B cell (primary cell): ENCODE measurements at regions not wholly inside any gene's neighbourhood (a gene's known extent, or its start where the extent isn't known, plus 50 kb on each side); places are given as distances from the start of the nearest gene placed in this dataset.

Experiments used
- ATAC-seq: fragments of 200-7000 bp; cut with Tn5 transposase; one replicate; pipeline ENCODE4 v1.10.0; 2021; ENCODE audit warnings: low read depth, mild to moderate bottlenecking, moderate number of reproducible peaks, moderate library complexity
- CTCF ChIA-PET: fragments of 350-600 bp; sonication (Branson Sonifier 250); formaldehyde crosslinking; loops from one replicate; lab custom pipeline; 2021; ENCODE audit warnings: antibody characterized with exemption, inconsistent platforms; lab: Charles Lee
- POLR2A ChIA-PET: fragments of 350-600 bp; sonication (Branson Sonifier 250); formaldehyde crosslinking; loops from one replicate; lab custom pipeline; 2021; ENCODE audit warnings: antibody characterized with exemption; lab: Charles Lee
- DNase-seq: peaks from one replicate; pipeline ENCODE4 v3.0.0; 2013
- H2AFZ ChIP-seq: 2 replicates; pipeline ENCODE4 v1.6.1; 2012; ENCODE audit warnings: mild to moderate bottlenecking, low read depth, low read length; ENCODE audit not compliant: insufficient read depth, poor library complexity, severe bottlenecking
- H3K27ac ChIP-seq, 2 donors: 1 replicate in 1 of 2; 2 replicates in 1 of 2; pipeline ENCODE4 v1.5.1; 2012 to 2013; ENCODE audit warnings: low read length in 2 of 2, mild to moderate bottlenecking in 2 of 2, moderate library complexity in 1 of 2
- H3K27me3 ChIP-seq, 4 experiments: fragments of 200-600 bp in 1 of 4; sonication (generic) in 1 of 4; replicated peaks in 1 of 4; 1 replicate in 2 of 4; 2 replicates in 2 of 4; pipeline versions ENCODE4 v1.6.1 to v1.7.0; 2013 to 2016; ENCODE audit warnings: low read length in 3 of 4, mild to moderate bottlenecking in 2 of 4, mixed read lengths in 1 of 4, moderate library complexity in 1 of 4; ENCODE audit not compliant: insufficient read depth in 4 of 4, control insufficient read depth in 3 of 4; ENCODE audit errors: control extremely low read depth in 1 of 4
- H3K36me3 ChIP-seq, 2 experiments: replicated peaks in 1 of 2; 1 replicate in 1 of 2; 2 replicates in 1 of 2; pipeline versions ENCODE4 v1.6.1 to v1.7.1; 2013; ENCODE audit warnings: low read length in 1 of 2; ENCODE audit not compliant: insufficient read depth in 2 of 2, control insufficient read depth in 1 of 2; ENCODE audit errors: control extremely low read depth in 1 of 2, extremely low read depth in 1 of 2
- H3K4me1 ChIP-seq, 2 donors: fragments of 200-600 bp in 1 of 2; sonication (generic) in 1 of 2; 1 replicate in 1 of 2; 2 replicates in 1 of 2; pipeline versions ENCODE4 v1.5.1 to v1.6.1; 2013 to 2017; ENCODE audit warnings: low read length in 2 of 2; ENCODE audit not compliant: control insufficient read depth in 2 of 2, insufficient read depth in 2 of 2
- H3K4me2 ChIP-seq: replicated peaks from 2 replicates; pipeline ENCODE3; 2012; ENCODE audit warnings: mild to moderate bottlenecking, low read depth, low read length; ENCODE audit not compliant: poor library complexity, severe bottlenecking
- H3K4me3 ChIP-seq, 5 experiments: fragments of 200-600 bp in 1 of 5; sonication (generic) in 1 of 5; 1 replicate in 3 of 5; 2 replicates in 2 of 5; pipeline versions ENCODE4 v1.5.1 to v1.7.0; 2011 to 2016; ENCODE audit warnings: low read length in 4 of 5, mild to moderate bottlenecking in 4 of 5, low read depth in 2 of 5, control low read depth in 1 of 5, moderate library complexity in 1 of 5; ENCODE audit not compliant: insufficient read depth in 1 of 5; ENCODE audit errors: control extremely low read depth in 1 of 5, extremely low read depth in 1 of 5
- H3K79me2 ChIP-seq: fragments of 200-600 bp; sonication (generic); one replicate; pipeline ENCODE4 v1.6.0; 2016; ENCODE audit warnings: low read length; ENCODE audit not compliant: control insufficient read depth, insufficient read depth
- H3K9ac ChIP-seq: fragments of 200-600 bp; sonication (generic); 2 replicates; pipeline ENCODE4 v1.6.1; 2017; ENCODE audit warnings: mild to moderate bottlenecking, low read length, moderate library complexity
- H3K9me3 ChIP-seq, 3 donors: one replicate each; pipeline versions ENCODE4 v1.6.1 to v1.7.1; 2013; ENCODE audit warnings: low read length in 2 of 3; ENCODE audit not compliant: control insufficient read depth in 2 of 3, insufficient read depth in 1 of 3; ENCODE audit errors: control extremely low read depth in 1 of 3
- H4K20me1 ChIP-seq: 2 replicates; pipeline ENCODE4 v1.6.0; 2012; ENCODE audit warnings: mild to moderate bottlenecking, low read length; ENCODE audit not compliant: insufficient read depth, control insufficient read depth, poor library complexity, severe bottlenecking
- H3K27ac Mint-ChIP-seq: one replicate; pipeline ENCODE4 v1.8.0; 2021; ENCODE audit warnings: mixed read lengths
- H3K27me3 Mint-ChIP-seq: one replicate; pipeline ENCODE4 v1.8.0; 2021; ENCODE audit warnings: mixed read lengths
- H3K4me1 Mint-ChIP-seq: one replicate; pipeline ENCODE4 v1.8.0; 2021; ENCODE audit warnings: mixed read lengths
- H3K4me3 Mint-ChIP-seq: one replicate; pipeline ENCODE4 v1.8.0; 2021; ENCODE audit warnings: mixed read lengths
- H3K9me3 Mint-ChIP-seq: one replicate; pipeline ENCODE4 v1.8.0; 2022; ENCODE audit warnings: mixed read lengths; ENCODE audit not compliant: insufficient read depth
- EZH2 ChIP-seq: IDR thresholded peaks from 2 replicates; pipeline ENCODE4 v1.6.1; 2012; ENCODE audit warnings: borderline replicate concordance, low read depth, mild to moderate bottlenecking, moderate library complexity, low read length; ENCODE audit not compliant: insufficient read depth, poor library complexity, severe bottlenecking
- WGBS: methylation state at CpG from one replicate; pipeline ENCODE4 v1.1.5; 2013; ENCODE audit warnings: missing lambda C conversion rate; ENCODE audit not compliant: insufficient coverage; 5-methylcytosine and 5-hydroxymethylcytosine counted together
- intact Hi-C: fragments of 100-400 bp; cut with micrococcal nuclease; formaldehyde crosslinking; loops from one replicate; pipeline ENCODE4 v1.10.0; 2022
- TF ChIP-seq, protein P1 (sequence below): fragments of 200-600 bp; IDR thresholded peaks from one replicate; pipeline ENCODE4 v1.8.0; 2022; ENCODE audit warnings: antibody characterized with exemption, mild to moderate bottlenecking

DNA sequence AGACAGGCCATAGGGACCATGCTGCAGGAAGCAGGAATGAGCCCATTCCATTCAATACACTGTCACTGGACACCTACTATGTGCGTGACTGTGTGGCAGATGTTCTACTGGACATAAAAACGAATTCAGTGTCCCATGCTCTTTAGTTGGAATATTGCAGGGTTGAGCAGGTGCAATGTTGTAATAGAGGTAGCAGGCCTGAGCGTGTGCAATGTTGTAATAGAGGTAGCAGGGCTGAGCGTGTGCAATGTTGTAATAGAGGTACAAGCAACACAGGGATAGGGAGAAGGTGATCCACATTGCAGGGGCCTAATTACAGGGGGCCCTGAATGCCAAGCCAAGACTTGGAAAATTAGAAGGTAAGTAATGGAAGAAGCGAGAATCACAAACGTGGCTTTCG, 261.4 kb upstream of the HES1 start:
- peaks cover 39% of the 10 kb centered on the region for H3K4me1 Mint-ChIP-seq
- CTCF ChIA-PET, result no interaction called here

DNA sequence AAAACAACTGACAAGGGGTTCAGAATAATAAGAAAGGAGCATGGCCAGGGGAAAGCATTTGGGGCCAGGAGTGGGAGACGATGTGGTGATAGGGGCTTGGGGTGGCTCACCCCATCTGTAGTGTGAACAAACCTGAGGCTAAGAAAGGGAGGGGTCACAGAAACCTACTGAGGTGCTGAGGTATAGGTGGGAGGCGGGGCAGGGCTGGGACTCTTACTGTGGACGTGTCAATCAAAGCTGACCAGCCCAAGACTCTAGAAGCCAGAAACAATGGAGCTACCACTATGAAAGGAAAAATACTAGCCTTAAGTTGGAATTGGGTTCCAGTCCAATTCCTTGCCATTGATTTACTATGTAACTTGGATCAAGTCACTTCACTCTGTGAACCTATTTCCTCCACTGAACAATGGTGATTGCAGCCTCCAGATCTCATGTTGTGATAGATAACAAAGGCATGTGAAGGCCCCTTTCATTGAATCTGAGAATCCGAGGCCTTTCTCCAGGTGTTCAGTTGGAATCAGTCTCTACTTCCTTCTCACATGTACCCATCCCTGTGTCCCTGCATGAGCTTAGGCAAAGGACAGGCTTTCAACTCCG, 260.9 kb upstream of the HES1 start:
- intact Hi-C loops, result loop anchor here (10.0 kb wide), 1 partner anchor 430 kb away; no protein-coding TSS in a partner anchor
- Histone ChIP-seq H3K4me1 (peaks cover 16 to 25% of the 10 kb centered on the region in 2 donors), H2AFZ (no peak overlapping the region), H3K27me3 (peaks cover 0 to 6% (median 0%) of the 10 kb centered on the region in 4 experiments), H3K4me3 (no peak overlapping the region), H3K36me3 (no peaks in the 10 kb centered on the region), H3K27ac (no peak overlapping the region), H3K9me3 (no peaks in the 10 kb centered on the region), H4K20me1 (no peaks in the 10 kb centered on the region), H3K4me2 (no peak overlapping the region), H3K9ac (no peak overlapping the region), H3K79me2 (no peaks in the 10 kb centered on the region)
- DNase-seq (no peak), ATAC-seq (no peak)
- CTCF ChIA-PET, result no interaction called here
- Mint-ChIP-seq H3K27me3 (peaks cover 4% of the 10 kb centered on the region), H3K27ac (no peak overlapping the region), H3K9me3 (no peaks in the 10 kb centered on the region), H3K4me3 (no peak overlapping the region), H3K4me1 (peaks cover 33% of the 10 kb centered on the region)
- TF ChIP-seq, protein P1, sequence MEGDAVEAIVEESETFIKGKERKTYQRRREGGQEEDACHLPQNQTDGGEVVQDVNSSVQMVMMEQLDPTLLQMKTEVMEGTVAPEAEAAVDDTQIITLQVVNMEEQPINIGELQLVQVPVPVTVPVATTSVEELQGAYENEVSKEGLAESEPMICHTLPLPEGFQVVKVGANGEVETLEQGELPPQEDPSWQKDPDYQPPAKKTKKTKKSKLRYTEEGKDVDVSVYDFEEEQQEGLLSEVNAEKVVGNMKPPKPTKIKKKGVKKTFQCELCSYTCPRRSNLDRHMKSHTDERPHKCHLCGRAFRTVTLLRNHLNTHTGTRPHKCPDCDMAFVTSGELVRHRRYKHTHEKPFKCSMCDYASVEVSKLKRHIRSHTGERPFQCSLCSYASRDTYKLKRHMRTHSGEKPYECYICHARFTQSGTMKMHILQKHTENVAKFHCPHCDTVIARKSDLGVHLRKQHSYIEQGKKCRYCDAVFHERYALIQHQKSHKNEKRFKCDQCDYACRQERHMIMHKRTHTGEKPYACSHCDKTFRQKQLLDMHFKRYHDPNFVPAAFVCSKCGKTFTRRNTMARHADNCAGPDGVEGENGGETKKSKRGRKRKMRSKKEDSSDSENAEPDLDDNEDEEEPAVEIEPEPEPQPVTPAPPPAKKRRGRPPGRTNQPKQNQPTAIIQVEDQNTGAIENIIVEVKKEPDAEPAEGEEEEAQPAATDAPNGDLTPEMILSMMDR, result no peak
- no peak for TF ChIP-seq EZH2
- 100% methylated on average over 1 of the region's 5 CpGs for WGBS
- POLR2A ChIA-PET, result no interaction called here

More for the DNA sequence above, 261.4 kb upstream of the HES1 start:
- intact Hi-C loops, result loop anchor here (10.0 kb wide), 1 partner anchor 430 kb away; no protein-coding TSS in a partner anchor
- H3K4me3 ChIP-seq, result no peak overlapping the region
- POLR2A ChIA-PET, result no interaction called here
- Mint-ChIP-seq H3K4me3 (no peak overlapping the region), H3K9me3 (no peaks in the 10 kb centered on the region), H3K27ac (no peak overlapping the region), H3K27me3 (peaks cover 4% of the 10 kb centered on the region)
- TF ChIP-seq, protein P1, result no peak
- no peak for TF ChIP-seq EZH2
- H3K27ac ChIP-seq, result no peak overlapping the region
- peaks cover 0 to 6% (median 0%) of the 10 kb centered on the region in 4 experiments for H3K27me3 ChIP-seq
- H2AFZ ChIP-seq, result no peak overlapping the region
- no peaks in the 10 kb centered on the region for H4K20me1 ChIP-seq
- peaks cover 22 to 31% of the 10 kb centered on the region in 2 donors for H3K4me1 ChIP-seq
- no peaks in the 10 kb centered on the region for H3K36me3 ChIP-seq
- WGBS, result 87% methylated on average over 7 of the region's 7 CpGs
- H3K4me2 ChIP-seq, result no peak overlapping the region
- H3K9me3 ChIP-seq, result no peaks in the 10 kb centered on the region
- no peak for ATAC-seq
- no peak overlapping the region for H3K9ac ChIP-seq
- DNase-seq, result no peak
- H3K79me2 ChIP-seq, result no peaks in the 10 kb centered on the region
